ENCODE measurements at regions not wholly inside any gene's neighbourhood (a gene's known extent, or its start where the extent isn't known, plus 50 kb on each side); places are given as distances from the start of the nearest gene placed in this dataset.
A peak's percentile ranks its signal among the peaks of the same experiment; 100 is the strongest.

- no peak for ATAC-seq
- TF ChIP-seq SNAI2 (CRISPR knock-in tag; IDR thresholded peaks at IDR 0.05) (no peak), ZNF70 (CRISPR knock-in tag; IDR thresholded peaks at IDR 0.05) (no peak), ZFP3 (CRISPR knock-in tag; IDR thresholded peaks at IDR 0.05) (no peak), ZFP30 (CRISPR knock-in tag; IDR thresholded peaks at IDR 0.05) (no peak), ZC3H10 (CRISPR knock-in tag; IDR thresholded peaks at IDR 0.05) (no peak), RARB (CRISPR knock-in tag; IDR thresholded peaks at IDR 0.05) (no peak), TSHZ2 (CRISPR knock-in tag; IDR thresholded peaks at IDR 0.05) (no peak), ARNTL (CRISPR knock-in tag; IDR thresholded peaks at IDR 0.05; ENCODE audit: borderline replicate concordance, low read depth) (no peak), ZNF8 (CRISPR knock-in tag; IDR thresholded peaks at IDR 0.05) (no peak), CSRNP3 (CRISPR knock-in tag; IDR thresholded peaks at IDR 0.05) (no peak), ZNF565 (CRISPR knock-in tag; conservative IDR thresholded peaks at IDR 0.05; ENCODE audit: low read depth) (no peak), PPARA (CRISPR knock-in tag; IDR thresholded peaks at IDR 0.05; ENCODE audit: borderline replicate concordance) (no peak), GLIS3 (CRISPR knock-in tag; IDR thresholded peaks at IDR 0.05) (no peak), CSDC2 (CRISPR knock-in tag; IDR thresholded peaks at IDR 0.05) (no peak), ESRRG (CRISPR knock-in tag; IDR thresholded peaks at IDR 0.05) (no peak), TCF4 (CRISPR knock-in tag; IDR thresholded peaks at IDR 0.05; ENCODE audit: borderline replicate concordance) (no peak), PATZ1 (CRISPR knock-in tag; IDR thresholded peaks at IDR 0.05; ENCODE audit: borderline replicate concordance) (no peak), OSR1 (CRISPR knock-in tag; IDR thresholded peaks at IDR 0.05) (no peak), CREB5 (CRISPR knock-in tag; IDR thresholded peaks at IDR 0.05; ENCODE audit: low read depth) (no peak), TOX (CRISPR knock-in tag; IDR thresholded peaks at IDR 0.05; ENCODE audit: borderline replicate concordance) (no peak)
These were observed 91.2 kb upstream of the CLMP start for GRCh38 chr11:123286255-123286654.

DNA sequence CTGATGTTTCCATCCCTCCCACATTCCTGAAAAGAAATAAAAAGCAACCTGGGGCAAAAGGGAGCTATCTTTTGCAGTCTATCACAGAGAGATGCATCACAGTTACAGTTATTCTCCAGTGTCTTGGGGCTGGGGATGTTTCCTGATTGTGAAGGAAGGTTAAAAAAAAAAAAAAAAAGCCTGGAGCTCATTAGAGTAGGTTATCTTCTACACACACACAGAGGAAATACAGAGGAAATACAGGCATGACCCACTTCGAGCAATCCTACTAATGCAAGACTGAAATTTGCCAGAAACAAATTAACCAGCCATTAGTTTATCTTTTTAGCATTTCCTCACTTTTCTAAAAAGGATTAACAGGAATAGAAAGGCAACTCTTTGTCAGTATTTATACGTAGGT lies 89.4 kb upstream of the CLMP start:
- peak; percentile 53; the same call in 1 of the 3 replicates for ATAC-seq
- TF ChIP-seq ISL1 (CRISPR knock-in tag; IDR thresholded peaks at IDR 0.05) (peak; percentile 31; the same call in 1 of the 2 replicates), ZFP3 (CRISPR knock-in tag; IDR thresholded peaks at IDR 0.05) (no peak)

DNA sequence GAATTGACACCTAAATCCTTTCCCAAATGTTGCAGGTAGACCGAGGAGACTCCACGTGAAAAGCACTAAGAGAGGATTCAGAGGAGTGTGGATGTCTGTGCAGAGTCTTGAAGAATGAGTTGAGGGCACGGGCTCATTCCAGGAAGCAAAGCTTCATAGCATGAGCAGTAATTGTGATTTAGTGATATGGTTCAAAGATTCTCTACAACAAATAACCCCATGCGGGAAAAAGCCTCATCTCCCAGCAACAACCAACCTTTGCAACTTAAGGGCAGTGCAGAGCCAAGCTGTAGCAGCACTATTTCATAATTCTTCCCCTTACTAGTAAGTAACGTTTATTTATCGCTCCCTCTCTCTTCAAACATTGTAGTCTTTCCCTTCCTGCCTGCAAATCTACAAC lies 87.5 kb upstream of the CLMP start:
- no peak for ATAC-seq
- TF ChIP-seq BACH2 (CRISPR knock-in tag; IDR thresholded peaks at IDR 0.05; ENCODE audit: borderline replicate concordance) = no peak
- no peak for TF ChIP-seq PATZ1 (CRISPR knock-in tag; IDR thresholded peaks at IDR 0.05; ENCODE audit: borderline replicate concordance)
- TF ChIP-seq TCF4 (CRISPR knock-in tag; IDR thresholded peaks at IDR 0.05; ENCODE audit: borderline replicate concordance) = no peak
- no peak for TF ChIP-seq POU6F1 (CRISPR knock-in tag; IDR thresholded peaks at IDR 0.05; ENCODE audit: borderline replicate concordance, low read depth)
- TF ChIP-seq TSHZ2 (CRISPR knock-in tag; IDR thresholded peaks at IDR 0.05) = no peak
- TF ChIP-seq CSRNP3 (CRISPR knock-in tag; IDR thresholded peaks at IDR 0.05) = no peak
- TF ChIP-seq ZC3H10 (CRISPR knock-in tag; IDR thresholded peaks at IDR 0.05) = no peak
- no peak for TF ChIP-seq ZFP30 (CRISPR knock-in tag; IDR thresholded peaks at IDR 0.05)
- TF ChIP-seq ZFP3 (CRISPR knock-in tag; IDR thresholded peaks at IDR 0.05) = no peak
- TF ChIP-seq RARB (CRISPR knock-in tag; IDR thresholded peaks at IDR 0.05) = no peak
- no peak for TF ChIP-seq ZNF565 (CRISPR knock-in tag; conservative IDR thresholded peaks at IDR 0.05; ENCODE audit: low read depth)
